Cerebellar cortex (tissue), 1 donor: ENCODE measurements at regions not wholly inside any gene's neighbourhood (a gene's known extent, or its start where the extent isn't known, plus 50 kb on each side); places are given as distances from the start of the nearest gene placed in this dataset.
"Not testable (repeated sequence)": the region's sequence is repeated elsewhere in the genome, so short reads cannot be mapped to it uniquely, and the experiment has no call there.

Experiments
- DNase-seq: peaks from one replicate; pipeline ENCODE4 v3.0.0-alpha.2; 2015; ENCODE audit warnings: low spot score

DNA sequence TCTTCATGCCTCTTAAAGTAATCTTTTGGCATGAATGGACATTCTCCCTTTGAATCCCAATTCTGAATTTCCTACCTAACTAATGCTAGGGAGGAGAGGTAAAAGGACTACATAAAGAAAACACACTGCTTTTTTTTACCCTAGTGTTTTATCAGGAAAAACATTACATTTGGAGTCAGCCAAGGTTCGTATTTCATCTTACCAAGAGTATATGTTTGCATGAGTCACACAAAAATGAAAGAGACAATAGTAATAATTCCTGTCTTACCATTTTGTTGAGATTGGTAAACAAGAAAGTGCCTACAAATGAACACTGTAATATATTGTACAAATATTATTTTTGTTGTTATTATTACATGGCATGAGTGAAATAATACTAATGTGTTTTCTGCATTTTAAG lies 112.9 kb upstream of the WARS2 start:
- DNase-seq = no peak

DNA sequence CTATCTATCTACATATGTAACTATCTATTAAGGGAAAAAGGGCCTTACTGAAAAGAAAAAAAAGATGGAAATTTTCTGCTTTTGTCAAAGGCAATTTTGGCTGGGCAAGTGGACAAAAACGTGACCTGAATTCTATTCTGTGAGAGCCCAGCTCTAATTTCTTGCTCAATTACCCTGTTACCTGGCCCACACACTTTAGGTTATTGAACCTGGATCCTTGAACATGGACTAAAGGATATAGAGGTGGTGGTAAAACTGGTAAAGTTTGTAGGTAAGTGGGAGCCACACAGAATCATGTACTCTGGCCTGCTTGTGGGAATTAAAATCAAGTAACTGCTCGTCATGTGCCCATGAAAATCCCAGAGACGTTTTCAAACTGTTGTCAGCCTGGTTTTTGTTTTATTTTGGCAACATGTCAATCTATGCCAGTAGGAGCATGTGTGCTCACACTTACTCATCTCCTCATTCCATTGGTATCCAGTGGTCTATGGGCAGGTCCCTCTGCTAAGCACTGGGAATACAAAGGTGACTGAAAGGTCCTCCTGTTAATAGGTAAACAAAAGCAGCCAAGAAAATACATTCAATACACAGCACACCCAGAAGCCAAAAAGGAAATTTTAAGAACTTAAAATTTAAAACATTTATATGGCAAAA lies 113.7 kb upstream of the WARS2 start:
- no peak for DNase-seq

GRCh38 chr1:119256089-119256488 lies 112.5 kb upstream of the HAO2 start:
- DNase-seq = not testable (repeated sequence)

GRCh38 chr1:119260506-119260905 lies 108.1 kb upstream of the HAO2 start:
- no peak for DNase-seq

- no peak for DNase-seq
Observed at GRCh38 chr1:119266386-119266785, 102.2 kb upstream of the HAO2 start.

GRCh38 chr1:119266858-119267257 lies 101.7 kb upstream of the HAO2 start:
- DNase-seq = no peak

DNA sequence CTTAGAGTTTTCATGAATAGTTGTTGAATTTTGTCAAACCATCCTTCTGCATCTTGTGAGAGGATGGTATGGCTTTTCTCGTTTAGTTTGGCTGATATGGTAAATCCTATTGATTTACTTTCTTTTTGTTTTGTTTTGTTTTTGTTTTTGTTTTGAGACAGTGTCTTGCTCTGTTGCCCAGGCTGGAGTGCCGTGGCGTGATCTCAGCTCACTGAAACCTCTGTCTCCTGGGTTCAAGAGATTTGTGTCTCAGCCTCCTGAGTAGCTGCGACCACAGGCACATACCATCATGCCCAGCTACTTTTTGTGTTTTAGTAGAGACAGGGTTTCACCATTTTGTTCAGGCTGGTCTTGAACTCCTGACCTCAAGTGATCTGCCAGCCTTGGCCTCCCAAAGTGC lies 101.3 kb upstream of the HAO2 start:
- DNase-seq = not testable (repeated sequence)

DNA sequence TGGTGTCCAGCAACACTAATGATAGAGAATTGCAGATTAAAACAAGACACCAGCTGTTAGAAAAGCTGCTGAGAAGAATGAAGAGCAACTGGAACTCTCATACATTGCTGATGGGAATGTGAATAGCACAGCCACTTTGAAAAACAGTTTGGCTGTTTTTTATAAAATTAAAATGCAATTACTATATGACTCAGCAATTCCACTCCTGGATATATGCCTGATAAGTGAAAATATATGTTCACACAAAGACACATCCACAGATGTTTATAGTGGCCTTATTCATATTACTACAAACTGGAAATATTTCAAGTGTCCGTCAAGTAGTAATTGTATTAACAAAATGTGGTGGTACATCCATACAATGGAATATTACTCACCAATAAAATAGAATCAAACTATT lies 99.7 kb upstream of the HAO2 start:
- DNase-seq = no peak

DNA sequence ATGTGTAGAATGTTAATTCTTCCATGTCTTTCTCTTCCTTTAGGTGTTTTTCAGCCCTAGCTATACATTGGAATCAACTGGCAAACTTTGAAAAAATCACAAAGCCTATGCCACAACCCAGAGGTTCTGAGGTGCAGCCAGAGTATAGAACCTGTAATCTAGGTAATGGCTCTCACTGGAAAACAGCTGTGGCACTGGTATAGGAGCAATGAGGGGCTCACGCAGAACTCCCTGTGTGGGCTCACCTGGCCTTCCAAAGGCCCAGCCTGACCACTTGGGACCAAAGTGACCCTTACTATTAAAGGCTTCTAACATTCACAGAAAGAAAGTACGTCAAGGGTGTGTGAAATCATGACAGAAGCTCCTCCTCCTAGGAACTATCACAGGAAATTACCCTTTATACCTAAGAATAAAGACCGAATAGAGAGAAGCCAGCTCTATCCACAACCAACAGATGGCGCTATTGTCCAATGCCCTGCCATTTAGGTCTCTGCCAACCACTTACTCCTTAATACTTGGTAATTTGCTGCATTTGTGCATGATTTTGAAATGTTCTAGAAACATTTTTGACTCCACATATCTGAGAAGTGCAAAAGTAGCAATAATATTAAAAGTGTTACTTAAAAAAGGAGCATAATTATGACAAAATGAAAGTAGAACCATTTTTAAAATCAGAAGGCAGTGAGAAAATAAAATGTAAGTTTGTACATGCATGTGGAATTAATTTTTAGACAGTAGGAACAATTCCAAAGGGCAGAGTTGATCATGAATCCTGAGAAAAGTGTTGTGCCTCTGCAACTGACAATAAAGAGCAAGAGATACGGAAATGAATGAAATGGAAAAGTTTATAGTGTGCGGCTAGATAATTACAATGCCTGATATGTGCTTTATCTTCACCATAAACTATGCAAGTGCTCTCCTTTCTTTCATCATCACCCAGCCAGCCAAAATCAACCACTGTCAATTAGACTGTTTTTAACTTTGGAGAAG lies 93.1 kb upstream of the HAO2 start:
- peak; percentile 31 for DNase-seq

GRCh38 chr1:119276558-119276957 lies 92.0 kb upstream of the HAO2 start:
- peak; percentile 17 for DNase-seq

- no peak for DNase-seq
Observed at GRCh38 chr1:119279456-119280381, 88.9 kb upstream of the HAO2 start.

DNA sequence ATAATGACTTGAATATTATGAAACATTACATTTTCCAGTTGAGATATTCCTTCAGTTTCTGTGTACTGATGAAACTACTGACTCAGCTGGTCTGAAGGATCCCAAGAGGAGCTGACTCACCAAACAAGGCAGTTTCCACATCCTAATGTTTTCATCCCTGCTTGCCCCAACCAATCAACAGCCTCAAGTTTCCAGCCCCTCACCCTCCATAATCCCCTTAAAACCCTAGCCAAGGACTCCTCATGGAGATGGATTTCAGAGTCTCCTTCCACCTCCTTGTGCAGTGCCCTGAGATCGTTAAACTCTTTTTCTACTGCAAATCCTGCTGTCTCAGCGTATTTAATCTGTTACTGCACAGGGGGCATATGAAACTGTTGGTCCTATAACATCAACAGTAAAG lies 83.1 kb upstream of the HAO2 start:
- DNase-seq = no peak

DNA sequence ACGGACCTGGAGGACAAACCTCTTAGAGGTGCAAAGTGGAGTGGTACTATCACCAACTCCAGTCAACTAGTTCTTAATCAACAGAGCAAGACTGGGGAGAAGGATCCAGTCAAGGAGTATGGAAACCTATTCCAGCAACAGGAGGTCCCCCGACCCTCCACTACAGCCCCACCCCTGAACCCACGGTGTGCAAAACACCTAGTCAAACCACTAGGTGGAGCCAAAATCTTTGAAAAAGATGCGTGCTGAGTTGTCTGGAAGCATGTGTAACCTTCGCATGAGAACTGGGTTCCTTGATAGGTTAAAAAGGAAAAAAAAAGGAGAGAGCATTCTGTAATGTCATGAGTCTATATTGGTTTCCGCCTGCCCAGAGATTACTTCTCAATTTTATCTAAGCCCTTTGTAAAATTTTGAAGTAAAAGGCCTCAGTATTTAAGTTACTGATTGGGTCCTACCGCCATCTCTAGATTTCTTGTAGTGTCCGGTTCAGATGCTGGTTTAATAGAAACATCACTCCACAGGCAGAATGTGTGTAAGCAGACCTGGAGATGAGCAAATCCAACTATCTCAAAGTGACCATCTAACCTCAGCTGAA lies 81.9 kb upstream of the HAO2 start:
- DNase-seq = peak; percentile 33

GRCh38 chr1:119288751-119289150 lies 79.8 kb upstream of the HAO2 start:
- DNase-seq = no peak

- DNase-seq = no peak
Observed at GRCh38 chr1:119290297-119290696, 78.3 kb upstream of the HAO2 start.

DNA sequence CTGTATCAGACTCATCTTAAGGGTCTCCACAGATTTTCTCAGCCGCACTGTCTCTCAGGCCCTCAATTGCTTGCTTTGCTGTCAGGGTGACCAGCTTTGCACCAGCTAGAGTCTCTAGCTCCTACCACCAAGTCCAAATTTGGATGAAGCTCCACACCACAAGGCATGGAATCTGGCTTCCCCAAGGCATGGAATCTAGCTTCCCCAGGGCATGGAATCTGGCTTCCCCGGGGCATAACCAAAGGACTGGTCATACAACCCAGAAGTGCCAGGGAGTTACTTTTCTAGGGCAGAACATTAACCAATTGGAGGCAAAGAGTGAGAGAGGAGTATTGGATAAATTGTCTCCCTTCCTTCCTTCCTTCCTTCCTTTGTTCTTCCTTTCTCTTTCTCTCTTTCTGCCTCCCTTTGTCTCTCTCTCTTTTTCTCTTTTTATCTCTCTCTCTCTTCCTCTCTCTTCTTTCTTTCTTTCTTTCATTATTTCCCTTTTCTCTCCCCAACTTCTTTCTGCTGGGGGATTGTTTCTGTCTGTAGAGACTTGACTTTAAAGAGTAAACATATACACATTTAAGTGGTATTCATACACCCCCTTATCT lies 76.9 kb upstream of the HAO2 start:
- no peak for DNase-seq

DNA sequence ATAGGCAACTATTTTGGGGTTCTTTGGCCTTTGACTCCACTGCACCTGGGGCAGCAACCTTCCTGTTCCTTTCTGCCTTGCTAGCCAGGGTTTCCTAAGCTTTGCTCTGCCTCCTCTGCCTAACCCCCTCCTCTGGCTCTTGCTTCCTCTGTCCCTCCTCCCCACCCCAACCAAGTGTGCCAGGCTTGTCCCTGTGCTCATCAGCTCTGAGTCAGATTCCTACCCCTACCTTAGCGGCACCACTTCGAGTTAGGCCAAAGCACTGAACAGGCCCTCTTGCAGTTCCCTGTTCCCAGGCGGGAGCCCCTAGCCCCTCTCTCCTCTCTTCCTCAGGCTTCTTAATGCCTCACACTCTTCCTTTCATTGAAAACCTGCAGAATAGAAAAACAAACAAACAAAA lies 74.8 kb upstream of the HAO2 start:
- no peak for DNase-seq

GRCh38 chr1:119294199-119294598 lies 74.4 kb upstream of the HAO2 start:
- DNase-seq = no peak

DNA sequence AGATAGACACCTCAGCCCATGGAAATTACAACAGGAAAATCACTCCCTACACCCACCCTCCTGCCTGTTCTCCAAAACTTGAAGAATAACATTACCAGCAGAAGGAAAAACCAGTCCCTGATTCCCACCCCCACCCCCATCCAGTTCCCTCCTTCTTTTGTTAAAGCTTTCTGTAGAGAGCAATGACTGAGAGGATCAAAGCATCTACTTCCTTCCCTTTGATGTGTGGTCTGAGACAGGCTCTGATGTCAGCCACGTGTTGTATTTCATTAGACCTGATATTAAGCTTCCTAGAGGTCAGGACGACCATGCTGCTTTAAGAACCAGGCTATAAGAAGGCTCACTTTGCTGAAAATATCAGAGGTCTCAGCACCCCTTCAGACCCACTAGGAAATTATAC lies 73.9 kb upstream of the HAO2 start:
- DNase-seq = no peak

- DNase-seq = no peak
Observed at GRCh38 chr1:119298687-119299303, 69.8 kb upstream of the HAO2 start.

DNA sequence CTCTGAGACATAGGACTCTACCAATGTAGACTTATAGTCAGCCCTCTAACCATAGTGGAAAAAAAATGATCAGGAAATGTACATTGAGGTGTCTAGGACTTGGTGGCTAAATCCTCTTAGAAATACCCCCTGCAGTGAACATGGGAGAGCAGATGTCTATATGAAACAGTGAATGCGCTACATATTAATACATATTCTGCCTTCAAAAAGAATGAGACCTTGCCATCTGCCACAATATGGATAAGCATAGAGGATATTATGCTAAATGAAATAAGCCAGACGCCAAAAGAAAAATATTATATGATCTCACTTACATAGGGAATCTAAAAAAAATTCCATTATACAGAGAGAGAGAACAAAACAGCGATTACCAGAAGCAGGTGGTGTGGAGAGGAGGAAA lies 66.6 kb upstream of the HAO2 start:
- DNase-seq = no peak
